ENCODE measurements at regions not wholly inside any gene's neighbourhood (a gene's known extent, or its start where the extent isn't known, plus 50 kb on each side); places are given as distances from the start of the nearest gene placed in this dataset.
A peak's percentile ranks its signal among the peaks of the same experiment; 100 is the strongest.

- no peak for DNase-seq (ENCODE audit: low read depth)
- TF ChIP-seq, protein P1, sequence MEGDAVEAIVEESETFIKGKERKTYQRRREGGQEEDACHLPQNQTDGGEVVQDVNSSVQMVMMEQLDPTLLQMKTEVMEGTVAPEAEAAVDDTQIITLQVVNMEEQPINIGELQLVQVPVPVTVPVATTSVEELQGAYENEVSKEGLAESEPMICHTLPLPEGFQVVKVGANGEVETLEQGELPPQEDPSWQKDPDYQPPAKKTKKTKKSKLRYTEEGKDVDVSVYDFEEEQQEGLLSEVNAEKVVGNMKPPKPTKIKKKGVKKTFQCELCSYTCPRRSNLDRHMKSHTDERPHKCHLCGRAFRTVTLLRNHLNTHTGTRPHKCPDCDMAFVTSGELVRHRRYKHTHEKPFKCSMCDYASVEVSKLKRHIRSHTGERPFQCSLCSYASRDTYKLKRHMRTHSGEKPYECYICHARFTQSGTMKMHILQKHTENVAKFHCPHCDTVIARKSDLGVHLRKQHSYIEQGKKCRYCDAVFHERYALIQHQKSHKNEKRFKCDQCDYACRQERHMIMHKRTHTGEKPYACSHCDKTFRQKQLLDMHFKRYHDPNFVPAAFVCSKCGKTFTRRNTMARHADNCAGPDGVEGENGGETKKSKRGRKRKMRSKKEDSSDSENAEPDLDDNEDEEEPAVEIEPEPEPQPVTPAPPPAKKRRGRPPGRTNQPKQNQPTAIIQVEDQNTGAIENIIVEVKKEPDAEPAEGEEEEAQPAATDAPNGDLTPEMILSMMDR (IDR thresholded peaks at IDR 0.05; ENCODE audit: low read depth, low read length, missing control alignments), result no peak
- H3K4me3 ChIP-seq (ENCODE audit: low read depth, low read length), result no peak overlapping the region
- in situ Hi-C loops (cut with HindIII; ENCODE audit: low sequenced_read_pairs), result no loop called here
Observed at GRCh38 chr4:135122457-135122856, 920.9 kb upstream of the PABPC4L start.

DNA sequence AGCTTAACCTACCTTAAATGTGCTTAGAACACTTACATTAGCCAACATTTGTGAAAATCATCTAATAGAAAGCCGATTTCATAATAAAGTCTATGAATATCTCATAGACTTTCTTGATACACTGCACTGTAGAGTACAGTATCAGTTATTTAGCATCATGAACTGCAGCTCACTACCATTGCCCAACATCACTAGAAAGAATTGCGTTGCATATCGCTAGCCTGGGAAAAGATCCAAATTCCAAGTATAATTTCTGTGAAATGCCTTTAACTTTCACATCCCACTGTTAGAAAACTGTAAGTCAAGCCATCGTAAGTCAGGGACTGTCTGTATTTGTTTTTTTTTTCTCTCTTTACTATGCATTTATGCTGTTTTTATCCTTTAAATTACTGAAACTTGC lies 918.6 kb upstream of the PABPC4L start:
- no peak overlapping the region for H3K4me3 ChIP-seq (ENCODE audit: low read depth, low read length)
- in situ Hi-C loops (cut with HindIII; ENCODE audit: low sequenced_read_pairs), result no loop called here
- TF ChIP-seq, protein P1 (IDR thresholded peaks at IDR 0.05; ENCODE audit: low read depth, low read length, missing control alignments), result no peak
- peak; percentile 15 for DNase-seq (ENCODE audit: low read depth)

DNA sequence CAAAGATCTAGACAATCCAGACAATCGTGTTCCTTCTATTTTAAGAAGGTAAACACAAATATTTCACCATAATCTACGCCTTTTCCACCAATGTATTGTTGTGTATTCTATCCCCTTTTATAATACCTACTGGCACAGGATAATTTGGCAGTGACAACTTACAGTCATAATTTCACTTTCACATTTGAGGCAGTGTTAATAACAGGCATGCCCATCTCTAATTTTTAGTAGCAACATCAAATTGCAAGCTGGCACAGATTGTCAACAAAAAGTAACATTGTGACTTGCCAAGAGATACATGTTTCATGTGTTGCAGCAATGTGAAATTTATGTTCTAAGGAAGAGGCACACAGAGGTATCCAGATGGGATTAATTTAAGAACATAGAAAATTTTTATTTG lies 912.5 kb upstream of the PABPC4L start:
- TF ChIP-seq, protein P1 (IDR thresholded peaks at IDR 0.05; ENCODE audit: low read depth, low read length, missing control alignments), result no peak
- no peak for DNase-seq (ENCODE audit: low read depth)
- no peak overlapping the region for H3K4me3 ChIP-seq (ENCODE audit: low read depth, low read length)
- in situ Hi-C loops (cut with HindIII; ENCODE audit: low sequenced_read_pairs), result no loop called here

DNA sequence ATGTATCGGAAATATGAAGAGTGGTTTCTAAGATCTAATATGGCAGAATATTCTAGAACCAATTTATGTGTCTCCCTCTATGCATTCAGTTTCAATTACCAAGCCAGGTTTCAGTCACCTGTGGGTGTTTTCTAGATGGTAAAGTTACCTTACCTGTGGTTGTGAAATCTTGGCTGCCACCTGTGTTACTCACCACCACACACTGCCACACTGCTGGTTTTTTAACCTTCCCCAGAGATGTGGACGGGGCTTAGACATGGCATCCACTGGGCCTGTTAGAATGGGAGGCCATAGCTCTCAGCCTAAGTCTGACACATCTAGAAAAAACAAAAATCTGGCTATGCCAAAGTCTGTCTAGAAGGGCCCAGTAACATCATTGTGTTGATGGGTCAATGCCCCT lies 896.5 kb upstream of the PABPC4L start:
- no peak overlapping the region for H3K4me3 ChIP-seq (ENCODE audit: low read depth, low read length)
- TF ChIP-seq, protein P1 (IDR thresholded peaks at IDR 0.05; ENCODE audit: low read depth, low read length, missing control alignments), result no peak
- in situ Hi-C loops (cut with HindIII; ENCODE audit: low sequenced_read_pairs), result no loop called here
- DNase-seq (ENCODE audit: low read depth), result no peak

DNA sequence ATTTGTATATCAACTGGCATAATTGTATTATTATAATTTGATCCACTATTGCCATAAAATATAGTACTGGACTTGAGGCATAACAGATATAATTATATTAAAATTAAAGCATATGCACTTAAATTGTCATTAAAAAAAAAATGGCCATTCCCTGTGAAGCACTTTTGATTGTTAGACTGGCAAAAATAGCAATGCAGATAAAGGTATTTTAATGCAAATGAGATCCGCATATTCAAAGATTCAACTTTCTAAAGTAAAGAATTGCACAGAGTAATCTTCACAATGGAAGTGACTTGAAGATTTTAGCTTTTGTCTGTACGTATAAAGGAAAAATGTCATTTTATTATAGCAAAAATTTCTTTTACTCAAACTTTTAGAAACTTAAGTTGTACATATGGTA lies 871.8 kb upstream of the PABPC4L start:
- in situ Hi-C loops (cut with HindIII; ENCODE audit: low sequenced_read_pairs), result no loop called here
- DNase-seq (ENCODE audit: low read depth), result no peak
- no peak overlapping the region for H3K4me3 ChIP-seq (ENCODE audit: low read depth, low read length)
- TF ChIP-seq, protein P1 (IDR thresholded peaks at IDR 0.05; ENCODE audit: low read depth, low read length, missing control alignments), result no peak

DNA sequence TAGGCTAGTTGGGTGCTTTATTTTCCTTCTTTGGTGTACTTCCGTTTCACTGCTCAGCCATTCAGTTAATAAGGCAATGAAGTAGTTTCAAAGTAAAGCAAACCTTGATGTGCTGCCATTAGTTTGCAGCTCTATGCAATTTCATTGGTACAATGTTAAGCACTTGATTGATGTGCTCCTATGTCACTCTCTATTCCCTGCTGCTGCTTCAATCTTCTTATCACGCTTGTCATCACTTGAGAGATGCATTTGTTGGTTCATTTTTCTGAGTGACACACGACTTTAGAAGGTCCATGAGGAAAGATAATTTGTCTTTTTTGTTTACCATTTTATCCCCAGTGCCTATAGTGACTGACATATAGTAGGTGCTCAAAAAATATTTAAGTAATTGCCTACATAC lies 871.0 kb upstream of the PABPC4L start:
- TF ChIP-seq, protein P1 (IDR thresholded peaks at IDR 0.05; ENCODE audit: low read depth, low read length, missing control alignments), result no peak

GRCh38 chr4:135065366-135065765 lies 863.8 kb upstream of the PABPC4L start:
- TF ChIP-seq, protein P1 (IDR thresholded peaks at IDR 0.05; ENCODE audit: low read depth, low read length, missing control alignments), result no peak
- peak; percentile 12 for DNase-seq (ENCODE audit: low read depth)
- in situ Hi-C loops (cut with HindIII; ENCODE audit: low sequenced_read_pairs), result no loop called here
- H3K4me3 ChIP-seq (ENCODE audit: low read depth, low read length), result no peak overlapping the region

More for the DNA sequence above, 871.0 kb upstream of the PABPC4L start:
- no peak overlapping the region for H3K4me3 ChIP-seq (ENCODE audit: low read depth, low read length)
- DNase-seq (ENCODE audit: low read depth), result no peak
- in situ Hi-C loops (cut with HindIII; ENCODE audit: low sequenced_read_pairs), result no loop called here
